Mucosa of descending colon (tissue), 3 donors: ENCODE measurements at regions not wholly inside any gene's neighbourhood (a gene's known extent, or its start where the extent isn't known, plus 50 kb on each side); places are given as distances from the start of the nearest gene placed in this dataset.
A peak's percentile ranks its signal among the peaks of the same experiment; 100 is the strongest.

Experiments
- ATAC-seq: fragments of 200-7000 bp; cut with Tn5 transposase; one replicate; pipeline ENCODE4 v1.9.1; 2020; ENCODE audit warnings: mild to moderate bottlenecking, moderate library complexity
- DNase-seq, 3 donors: peaks; one replicate each; pipeline ENCODE4 v3.0.0-alpha.2; 2020
- H3K36me3 ChIP-seq: fragments of 200-600 bp; one replicate; pipeline ENCODE4 v1.8.0; 2021; ENCODE audit warnings: low read depth, mild to moderate bottlenecking
- H3K4me1 ChIP-seq: fragments of 200-600 bp; one replicate; pipeline ENCODE4 v1.8.0; 2021; ENCODE audit warnings: low read depth, mild to moderate bottlenecking
- H3K4me3 ChIP-seq: fragments of 200-600 bp; one replicate; pipeline ENCODE4 v1.8.0; 2021; ENCODE audit warnings: mild to moderate bottlenecking
- H3K9me3 ChIP-seq: fragments of 200-600 bp; one replicate; pipeline ENCODE4 v1.8.0; 2021; ENCODE audit warnings: mild to moderate bottlenecking
- intact Hi-C, 2 donors: fragments of 100-400 bp; cut with DNase I in 1 of 2; cut with micrococcal nuclease in 1 of 2; formaldehyde crosslinking; loops; one replicate each; pipeline versions ENCODE4 v1.11.0 to v1.11.1; 2022; cut with DNase I, micrococcal nuclease
- TF ChIP-seq, protein P1 (sequence below): fragments of 200-600 bp; IDR thresholded peaks from one replicate; pipeline ENCODE4 v1.8.0; 2022; ENCODE audit warnings: antibody characterized with exemption, mild to moderate bottlenecking
- donor health status: DM: no; HTN: no; CAD: no; lungs with moderate emphysema.
- donor health status: DM: no; HTN: no; CAD: no.
- donor health status: DM: no; HTN: yes; CAD: no.

DNA sequence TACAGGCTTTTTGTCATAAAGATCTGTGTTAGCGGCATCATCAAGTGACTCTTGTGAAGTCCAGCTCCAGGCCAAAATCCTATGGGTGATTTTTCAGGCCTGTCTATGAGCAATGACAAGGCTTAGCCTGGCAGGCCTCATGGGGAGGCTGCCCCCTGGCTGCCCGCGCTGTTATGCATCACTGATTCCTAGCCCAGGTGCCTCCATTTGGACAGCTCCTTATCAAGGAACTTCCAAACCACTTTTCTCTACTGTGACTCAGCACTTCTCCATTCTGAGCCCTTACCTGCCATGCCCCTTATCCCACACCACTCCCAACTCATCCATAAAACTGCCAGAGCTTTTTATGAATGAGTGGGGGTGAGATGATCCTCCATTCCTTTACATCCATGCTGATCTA lies 91.5 kb upstream of the C3orf80 start:
- TF ChIP-seq, protein P1, sequence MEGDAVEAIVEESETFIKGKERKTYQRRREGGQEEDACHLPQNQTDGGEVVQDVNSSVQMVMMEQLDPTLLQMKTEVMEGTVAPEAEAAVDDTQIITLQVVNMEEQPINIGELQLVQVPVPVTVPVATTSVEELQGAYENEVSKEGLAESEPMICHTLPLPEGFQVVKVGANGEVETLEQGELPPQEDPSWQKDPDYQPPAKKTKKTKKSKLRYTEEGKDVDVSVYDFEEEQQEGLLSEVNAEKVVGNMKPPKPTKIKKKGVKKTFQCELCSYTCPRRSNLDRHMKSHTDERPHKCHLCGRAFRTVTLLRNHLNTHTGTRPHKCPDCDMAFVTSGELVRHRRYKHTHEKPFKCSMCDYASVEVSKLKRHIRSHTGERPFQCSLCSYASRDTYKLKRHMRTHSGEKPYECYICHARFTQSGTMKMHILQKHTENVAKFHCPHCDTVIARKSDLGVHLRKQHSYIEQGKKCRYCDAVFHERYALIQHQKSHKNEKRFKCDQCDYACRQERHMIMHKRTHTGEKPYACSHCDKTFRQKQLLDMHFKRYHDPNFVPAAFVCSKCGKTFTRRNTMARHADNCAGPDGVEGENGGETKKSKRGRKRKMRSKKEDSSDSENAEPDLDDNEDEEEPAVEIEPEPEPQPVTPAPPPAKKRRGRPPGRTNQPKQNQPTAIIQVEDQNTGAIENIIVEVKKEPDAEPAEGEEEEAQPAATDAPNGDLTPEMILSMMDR = no peak
- H3K4me1 ChIP-seq = no peaks in the 10 kb centered on the region
- DNase-seq (peak in 1 of 3 donors; percentile 15), ATAC-seq (peak; percentile 67)
- no peaks in the 10 kb centered on the region for H3K36me3 ChIP-seq
- no peak overlapping the region for H3K4me3 ChIP-seq
- no peaks in the 10 kb centered on the region for H3K9me3 ChIP-seq
- intact Hi-C loops = no loop called here

DNA sequence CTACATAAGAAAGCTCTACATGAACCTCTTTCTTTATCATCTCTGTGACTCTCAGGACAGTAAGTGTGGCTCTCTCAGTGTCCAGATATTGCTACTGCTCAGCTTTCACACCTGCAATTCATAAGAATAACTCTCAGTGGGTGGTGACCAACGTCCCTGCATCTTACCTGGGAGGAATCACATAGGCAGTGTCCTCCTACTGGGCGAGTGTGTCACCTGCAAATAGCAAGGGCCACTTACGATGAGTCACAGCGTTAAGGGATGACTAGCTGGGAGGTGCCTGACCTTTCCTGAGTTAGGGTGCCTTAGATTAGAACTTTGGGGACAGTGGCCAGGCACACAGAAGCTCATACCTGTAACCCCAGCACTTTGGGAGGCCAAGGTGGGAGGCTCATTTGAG lies 90.8 kb upstream of the C3orf80 start:
- TF ChIP-seq, protein P1 = no peak
- H3K4me3 ChIP-seq = no peak overlapping the region
- intact Hi-C loops = no loop called here
- ATAC-seq (peak; percentile 75), DNase-seq (no peak)
- no peaks in the 10 kb centered on the region for H3K4me1 ChIP-seq
- H3K36me3 ChIP-seq = no peaks in the 10 kb centered on the region
- no peaks in the 10 kb centered on the region for H3K9me3 ChIP-seq

DNA sequence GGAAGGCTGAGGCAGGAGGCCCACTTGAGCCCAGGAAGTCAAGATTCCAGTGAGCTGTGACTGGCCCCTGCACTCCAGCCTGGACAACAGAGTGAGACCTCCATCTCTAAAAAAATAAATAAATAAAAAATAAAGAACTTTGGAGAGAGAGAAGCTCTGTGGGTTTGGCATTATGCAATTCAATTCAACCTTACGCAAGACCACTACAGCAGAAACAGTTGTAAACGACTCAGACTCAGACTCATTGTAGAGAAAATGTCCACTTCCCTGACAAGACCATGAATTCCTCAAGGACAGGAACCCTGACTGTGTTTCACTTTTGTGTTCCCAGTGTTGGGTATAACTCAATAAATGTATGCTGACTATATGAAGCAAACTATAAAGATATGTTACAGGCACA lies 90.3 kb upstream of the C3orf80 start:
- ATAC-seq (peak; percentile 20), DNase-seq (peak in 1 of 3 donors; percentile 6)
- Histone ChIP-seq H3K36me3 (no peaks in the 10 kb centered on the region), H3K9me3 (no peaks in the 10 kb centered on the region), H3K4me3 (no peak overlapping the region), H3K4me1 (no peaks in the 10 kb centered on the region)
- TF ChIP-seq, protein P1 = no peak
- intact Hi-C loops = no loop called here

GRCh38 chr3:160135851-160136250 lies 89.4 kb upstream of the C3orf80 start:
- TF ChIP-seq, protein P1 = no peak
- H3K9me3 ChIP-seq = no peaks in the 10 kb centered on the region
- intact Hi-C loops = no loop called here
- H3K36me3 ChIP-seq = no peaks in the 10 kb centered on the region
- no peak overlapping the region for H3K4me3 ChIP-seq
- ATAC-seq (no peak), DNase-seq (no peak)
- H3K4me1 ChIP-seq = no peaks in the 10 kb centered on the region

GRCh38 chr3:160136421-160136820 lies 88.8 kb upstream of the C3orf80 start:
- TF ChIP-seq, protein P1 = no peak
- Histone ChIP-seq H3K4me3 (no peak overlapping the region), H3K36me3 (no peaks in the 10 kb centered on the region), H3K9me3 (no peaks in the 10 kb centered on the region), H3K4me1 (no peaks in the 10 kb centered on the region)
- no peak for ATAC-seq
- intact Hi-C loops = no loop called here
- DNase-seq = no peak

DNA sequence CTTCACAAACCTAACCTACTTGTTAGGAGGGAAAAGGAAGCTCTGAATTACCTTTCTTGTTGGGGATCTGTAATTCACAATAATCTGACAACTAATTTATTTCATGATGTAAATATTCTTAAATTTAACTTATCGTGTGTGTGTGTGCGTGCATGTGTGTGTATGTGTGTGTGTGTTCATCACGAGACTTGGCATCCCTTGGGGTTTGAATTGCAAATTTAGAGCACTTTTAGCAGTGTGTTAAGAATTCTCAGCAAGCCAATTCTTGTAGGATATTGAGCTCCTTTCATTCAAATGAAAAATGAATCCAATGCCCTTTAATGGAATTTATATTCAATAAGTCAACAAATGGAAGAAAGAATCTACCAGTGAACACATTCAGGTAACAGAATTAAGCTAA lies 85.9 kb upstream of the C3orf80 start:
- Histone ChIP-seq H3K4me1 (no peaks in the 10 kb centered on the region), H3K9me3 (no peaks in the 10 kb centered on the region), H3K4me3 (no peak overlapping the region), H3K36me3 (no peaks in the 10 kb centered on the region)
- TF ChIP-seq, protein P1 = no peak
- ATAC-seq = no peak
- intact Hi-C loops = no loop called here
- DNase-seq = no peak
